ENCODE measurements at regions not wholly inside any gene's neighbourhood (a gene's known extent, or its start where the extent isn't known, plus 50 kb on each side); places are given as distances from the start of the nearest gene placed in this dataset.

DNA sequence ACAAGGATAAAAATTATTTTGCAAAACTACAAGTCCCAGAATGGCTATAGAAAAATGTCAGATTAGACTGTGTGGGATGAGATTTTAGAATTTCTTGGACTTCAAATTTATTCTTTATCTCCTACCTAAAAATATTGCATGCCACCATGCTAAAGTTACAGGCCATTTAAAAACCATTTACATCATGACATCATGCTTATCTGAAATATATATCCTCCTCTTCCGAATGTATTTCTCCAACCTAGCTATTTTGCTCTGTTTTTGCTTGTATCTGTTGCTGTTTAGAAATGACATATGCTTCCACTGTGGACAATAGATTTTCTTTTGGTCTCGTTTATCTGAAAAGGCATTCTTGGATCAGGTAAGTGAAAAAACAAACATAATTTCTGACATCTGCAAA lies 471.7 kb downstream of the LRFN5 start (continued):
- TF ChIP-seq, protein P1, sequence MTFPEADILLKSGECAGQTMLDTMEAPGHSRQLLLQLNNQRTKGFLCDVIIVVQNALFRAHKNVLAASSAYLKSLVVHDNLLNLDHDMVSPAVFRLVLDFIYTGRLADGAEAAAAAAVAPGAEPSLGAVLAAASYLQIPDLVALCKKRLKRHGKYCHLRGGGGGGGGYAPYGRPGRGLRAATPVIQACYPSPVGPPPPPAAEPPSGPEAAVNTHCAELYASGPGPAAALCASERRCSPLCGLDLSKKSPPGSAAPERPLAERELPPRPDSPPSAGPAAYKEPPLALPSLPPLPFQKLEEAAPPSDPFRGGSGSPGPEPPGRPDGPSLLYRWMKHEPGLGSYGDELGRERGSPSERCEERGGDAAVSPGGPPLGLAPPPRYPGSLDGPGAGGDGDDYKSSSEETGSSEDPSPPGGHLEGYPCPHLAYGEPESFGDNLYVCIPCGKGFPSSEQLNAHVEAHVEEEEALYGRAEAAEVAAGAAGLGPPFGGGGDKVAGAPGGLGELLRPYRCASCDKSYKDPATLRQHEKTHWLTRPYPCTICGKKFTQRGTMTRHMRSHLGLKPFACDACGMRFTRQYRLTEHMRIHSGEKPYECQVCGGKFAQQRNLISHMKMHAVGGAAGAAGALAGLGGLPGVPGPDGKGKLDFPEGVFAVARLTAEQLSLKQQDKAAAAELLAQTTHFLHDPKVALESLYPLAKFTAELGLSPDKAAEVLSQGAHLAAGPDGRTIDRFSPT (tag by site-specific recombination; IDR thresholded peaks at IDR 0.05), result no peak
- TF ChIP-seq ZNF76 (tag by site-specific recombination; IDR thresholded peaks at IDR 0.05; ENCODE audit: borderline replicate concordance, low read depth) (no peak), ZNF560 (tag by site-specific recombination; IDR thresholded peaks at IDR 0.05; ENCODE audit: borderline replicate concordance) (no peak)

GRCh38 chr14:42070031-42070430 lies 463.4 kb downstream of the LRFN5 start:
- POLR2A ChIA-PET, result no interaction called here
- Histone ChIP-seq H3K36me3 (ENCODE audit: control insufficient read depth in 2 of 2, insufficient read depth in 1 of 2, low read length in 2 of 2) (no peaks in the 10 kb centered on the region), H3K4me1 (ENCODE audit: control insufficient read depth, insufficient read depth, low read length) (no peaks in the 10 kb centered on the region), H3K27ac (ENCODE audit: extremely low read depth, low read depth, low read length) (no peak overlapping the region), H3K4me3 (ENCODE audit: low read depth, low read length) (no peak overlapping the region), H3K9me3 (ENCODE audit: control insufficient read depth, insufficient read depth, low read depth, low read length) (no peaks in the 10 kb centered on the region)
- CTCF ChIA-PET, result interaction anchor here (0.6 kb wide), 1 partner anchor 77 kb away, joined by 3 read pairs; no protein-coding TSS in a partner anchor
- no peak for TF ChIP-seq KLF17 (tag by site-specific recombination; IDR thresholded peaks at IDR 0.05)
- no peak for TF ChIP-seq KLF8 (tag by site-specific recombination; IDR thresholded peaks at IDR 0.05)
- no peak for TF ChIP-seq ZNF747 (tag by site-specific recombination; IDR thresholded peaks at IDR 0.05)
- TF ChIP-seq ZNF549 (tag by site-specific recombination; IDR thresholded peaks at IDR 0.05), result no peak
- TF ChIP-seq SCRT1 (tag by site-specific recombination; IDR thresholded peaks at IDR 0.05; ENCODE audit: borderline replicate concordance), result no peak
- TF ChIP-seq ZNF777 (tag by site-specific recombination; IDR thresholded peaks at IDR 0.05; ENCODE audit: borderline replicate concordance), result no peak
- no peak for TF ChIP-seq ZNF239 (tag by site-specific recombination; IDR thresholded peaks at IDR 0.05)
- TF ChIP-seq ZNF174 (tag by site-specific recombination; IDR thresholded peaks at IDR 0.05), result no peak
- no peak for TF ChIP-seq KLF7 (tag by site-specific recombination; IDR thresholded peaks at IDR 0.05; ENCODE audit: borderline replicate concordance)
- TF ChIP-seq ZBTB20 (tag by site-specific recombination; IDR thresholded peaks at IDR 0.05), result no peak
- no peak for TF ChIP-seq ZFP3 (tag by site-specific recombination; IDR thresholded peaks at IDR 0.05; ENCODE audit: low read depth)

DNA sequence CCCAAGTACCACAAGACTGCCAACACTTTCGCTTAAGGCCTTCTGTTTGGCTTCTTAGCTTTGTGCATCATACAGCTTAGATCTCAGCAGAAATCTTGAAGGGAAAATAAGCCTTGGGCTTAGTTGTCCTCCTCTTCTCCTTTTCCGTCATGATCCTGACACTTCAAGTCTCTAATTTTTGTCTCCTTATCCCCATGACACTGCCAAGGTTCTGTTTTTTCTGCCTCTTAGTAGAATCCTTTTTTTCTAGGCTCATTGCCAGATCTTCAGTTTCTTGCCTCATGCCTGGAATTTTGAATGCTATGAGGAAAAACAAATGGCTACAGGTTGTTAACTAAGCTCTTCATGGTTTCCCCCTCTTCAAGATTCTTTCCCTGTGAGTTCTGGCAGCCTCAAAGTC lies 450.4 kb downstream of the LRFN5 start:
- H3K4me3 ChIP-seq (ENCODE audit: low read depth, low read length), result no peak overlapping the region
- POLR2A ChIA-PET, result no interaction called here
- no peaks in the 10 kb centered on the region for H3K36me3 ChIP-seq (ENCODE audit: control insufficient read depth in 2 of 2, insufficient read depth in 1 of 2, low read length in 2 of 2)
- CTCF ChIA-PET, result no interaction called here
- no peaks in the 10 kb centered on the region for H3K9me3 ChIP-seq (ENCODE audit: control insufficient read depth, insufficient read depth, low read depth, low read length)
- TF ChIP-seq REPIN1 (tag by site-specific recombination; IDR thresholded peaks at IDR 0.05; ENCODE audit: low read depth) (no peak), MYNN (tag by site-specific recombination; IDR thresholded peaks at IDR 0.05; ENCODE audit: borderline replicate concordance) (no peak), ZNF777 (tag by site-specific recombination; IDR thresholded peaks at IDR 0.05; ENCODE audit: borderline replicate concordance) (no peak), ZNF223 (tag by site-specific recombination; IDR thresholded peaks at IDR 0.05) (no peak), OVOL3 (tag by site-specific recombination; IDR thresholded peaks at IDR 0.05) (no peak), ZEB2 (tag by site-specific recombination; IDR thresholded peaks at IDR 0.05) (no peak), ZNF248 (tag by site-specific recombination; IDR thresholded peaks at IDR 0.05) (no peak), ZNF398 (tag by site-specific recombination; IDR thresholded peaks at IDR 0.05) (no peak), ZNF169 (tag by site-specific recombination; IDR thresholded peaks at IDR 0.05) (no peak), ZBTB7A (tag by site-specific recombination; IDR thresholded peaks at IDR 0.05; ENCODE audit: low read depth) (no peak), ZNF830 (tag by site-specific recombination; IDR thresholded peaks at IDR 0.05; ENCODE audit: low read depth) (no peak)
- TF ChIP-seq, protein P2, sequence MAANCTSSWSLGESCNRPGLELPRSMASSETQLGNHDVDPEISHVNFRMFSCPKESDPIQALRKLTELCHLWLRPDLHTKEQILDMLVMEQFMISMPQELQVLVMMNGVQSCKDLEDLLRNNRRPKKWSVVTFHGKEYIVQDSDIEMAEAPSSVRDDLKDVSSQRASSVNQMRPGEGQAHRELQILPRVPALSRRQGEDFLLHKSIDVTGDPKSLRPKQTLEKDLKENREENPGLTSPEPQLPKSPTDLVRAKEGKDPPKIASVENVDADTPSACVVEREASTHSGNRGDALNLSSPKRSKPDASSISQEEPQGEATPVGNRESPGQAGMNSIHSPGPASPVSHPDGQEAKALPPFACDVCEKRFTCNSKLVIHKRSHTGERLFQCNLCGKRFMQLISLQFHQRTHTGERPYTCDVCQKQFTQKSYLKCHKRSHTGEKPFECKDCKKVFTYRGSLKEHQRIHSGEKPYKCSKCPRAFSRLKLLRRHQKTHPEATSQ (tag by site-specific recombination; IDR thresholded peaks at IDR 0.05), result no peak
- no peaks in the 10 kb centered on the region for H3K4me1 ChIP-seq (ENCODE audit: control insufficient read depth, insufficient read depth, low read length)
- H3K27ac ChIP-seq (ENCODE audit: extremely low read depth, low read depth, low read length), result no peak overlapping the region

All from HEK293 (cell line).